Right lobe of liver (tissue), 4 donors: ENCODE measurements at regions not wholly inside any gene's neighbourhood (a gene's known extent, or its start where the extent isn't known, plus 50 kb on each side); places are given as distances from the start of the nearest gene placed in this dataset.

Source experiments
- POLR2A ChIP-seq: fragments of 450-650 bp; IDR thresholded peaks from one replicate; pipeline ENCODE4 v1.6.1; 2017; ENCODE audit warnings: antibody characterized with exemption, mild to moderate bottlenecking
- TF ChIP-seq, protein P1 (sequence below), 4 donors: fragments of 200-600 bp in 3 of 4; fragments of 450-650 bp in 1 of 4; IDR thresholded peaks; one replicate each; pipeline versions ENCODE4 v1.5.1 to v1.8.0; 2016 to 2022; ENCODE audit warnings: antibody characterized with exemption in 4 of 4, mild to moderate bottlenecking in 2 of 4
- donor health status: DM: no; HTN: no; CAD: no.
- donor health status: DM: no; HTN: no; CAD: no.
- donor health status: DM: no; HTN: yes; CAD: no.

DNA sequence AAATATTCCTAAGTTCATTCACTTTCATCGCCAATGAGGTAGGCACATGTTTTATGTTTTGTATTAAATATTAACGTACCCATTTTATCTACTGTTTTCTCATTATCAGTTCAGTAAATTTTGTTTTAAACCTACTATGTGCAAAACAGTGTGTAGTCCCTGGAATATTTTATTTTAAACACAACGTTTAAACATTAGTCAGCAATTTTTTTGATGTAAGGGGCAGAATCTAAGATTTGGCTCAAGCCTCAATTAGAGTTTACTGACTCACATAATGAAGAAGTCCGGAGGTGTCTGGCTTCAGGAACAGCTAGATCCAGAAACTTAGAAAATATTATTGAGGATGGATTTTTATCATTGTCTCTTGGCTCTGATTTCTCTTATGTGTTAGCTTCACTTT lies 267.5 kb downstream of the C12orf75 start:
- TF ChIP-seq, protein P1, sequence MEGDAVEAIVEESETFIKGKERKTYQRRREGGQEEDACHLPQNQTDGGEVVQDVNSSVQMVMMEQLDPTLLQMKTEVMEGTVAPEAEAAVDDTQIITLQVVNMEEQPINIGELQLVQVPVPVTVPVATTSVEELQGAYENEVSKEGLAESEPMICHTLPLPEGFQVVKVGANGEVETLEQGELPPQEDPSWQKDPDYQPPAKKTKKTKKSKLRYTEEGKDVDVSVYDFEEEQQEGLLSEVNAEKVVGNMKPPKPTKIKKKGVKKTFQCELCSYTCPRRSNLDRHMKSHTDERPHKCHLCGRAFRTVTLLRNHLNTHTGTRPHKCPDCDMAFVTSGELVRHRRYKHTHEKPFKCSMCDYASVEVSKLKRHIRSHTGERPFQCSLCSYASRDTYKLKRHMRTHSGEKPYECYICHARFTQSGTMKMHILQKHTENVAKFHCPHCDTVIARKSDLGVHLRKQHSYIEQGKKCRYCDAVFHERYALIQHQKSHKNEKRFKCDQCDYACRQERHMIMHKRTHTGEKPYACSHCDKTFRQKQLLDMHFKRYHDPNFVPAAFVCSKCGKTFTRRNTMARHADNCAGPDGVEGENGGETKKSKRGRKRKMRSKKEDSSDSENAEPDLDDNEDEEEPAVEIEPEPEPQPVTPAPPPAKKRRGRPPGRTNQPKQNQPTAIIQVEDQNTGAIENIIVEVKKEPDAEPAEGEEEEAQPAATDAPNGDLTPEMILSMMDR (IDR thresholded peaks at IDR 0.05): no peak
- no peak for TF ChIP-seq POLR2A
